Stimulated activated CD8-positive, alpha-beta memory T cell treated with anti-CD3 and anti-CD28 coated beads, Interleukin-4, amount 100 ng/mL, for 48 hours (primary cell): ENCODE measurements at regions not wholly inside any gene's neighbourhood (a gene's known extent, or its start where the extent isn't known, plus 50 kb on each side); places are given as distances from the start of the nearest gene placed in this dataset.
"Not testable (repeated sequence)": the region's sequence is repeated elsewhere in the genome, so short reads cannot be mapped to it uniquely, and the experiment has no call there.

Experiments
- DNase-seq: peaks from one replicate; pipeline ENCODE4 v3.0.0-alpha.2; 2020

GRCh38 chr15:81710328-81710727 lies 335.5 kb downstream of the MEX3B start:
- no peak for DNase-seq

- DNase-seq: not testable (repeated sequence)
These were observed 332.9 kb upstream of the TMC3 start for GRCh38 chr15:81706816-81707346.

- DNase-seq: not testable (repeated sequence)
These were observed 331.7 kb upstream of the TMC3 start for GRCh38 chr15:81705727-81706126.

GRCh38 chr15:81686021-81686420 lies 312.0 kb upstream of the TMC3 start:
- DNase-seq: no peak

GRCh38 chr15:81685237-81685636 lies 311.2 kb upstream of the TMC3 start:
- DNase-seq: no peak

GRCh38 chr15:81680829-81681228 lies 306.8 kb upstream of the TMC3 start:
- no peak for DNase-seq

- DNase-seq: no peak
These were observed 292.8 kb upstream of the TMC3 start for GRCh38 chr15:81666839-81667238.

GRCh38 chr15:81660976-81661375 lies 287.0 kb upstream of the TMC3 start:
- DNase-seq: no peak

- DNase-seq: no peak
These were observed 279.2 kb upstream of the TMC3 start for GRCh38 chr15:81653259-81653658.

- DNase-seq: no peak
These were observed 271.5 kb upstream of the TMC3 start for GRCh38 chr15:81645470-81645869.

- DNase-seq: no peak
These were observed 269.8 kb upstream of the TMC3 start for GRCh38 chr15:81643771-81644170.

- DNase-seq: no peak
These were observed 268.5 kb upstream of the TMC3 start for GRCh38 chr15:81642451-81642990.

- DNase-seq: not testable (repeated sequence)
These were observed 262.1 kb upstream of the TMC3 start for GRCh38 chr15:81636064-81636463.

- DNase-seq: no peak
These were observed 259.9 kb upstream of the TMC3 start for GRCh38 chr15:81633889-81634288.

- no peak for DNase-seq
These were observed 251.9 kb upstream of the TMC3 start for GRCh38 chr15:81625896-81626295.

- DNase-seq: no peak
These were observed 245.0 kb upstream of the TMC3 start for GRCh38 chr15:81619002-81619401.

GRCh38 chr15:81612631-81613030 lies 238.6 kb upstream of the TMC3 start:
- DNase-seq: no peak

- no peak for DNase-seq
These were observed 237.7 kb upstream of the TMC3 start for GRCh38 chr15:81611679-81612078.

- no peak for DNase-seq
These were observed 234.4 kb upstream of the TMC3 start for GRCh38 chr15:81608309-81608829.

GRCh38 chr15:81604713-81605112 lies 230.7 kb upstream of the TMC3 start:
- DNase-seq: no peak

- DNase-seq: no peak
These were observed 222.3 kb upstream of the TMC3 start for GRCh38 chr15:81596159-81596865.

- DNase-seq: no peak
These were observed 221.7 kb upstream of the TMC3 start for GRCh38 chr15:81595752-81596151.

- no peak for DNase-seq
These were observed 215.7 kb upstream of the TMC3 start for GRCh38 chr15:81589671-81590070.

GRCh38 chr15:81575436-81576123 lies 201.6 kb upstream of the TMC3 start:
- no peak for DNase-seq
